ENCODE measurements at regions not wholly inside any gene's neighbourhood (a gene's known extent, or its start where the extent isn't known, plus 50 kb on each side); places are given as distances from the start of the nearest gene placed in this dataset.

GRCh38 chr1:193589597-193590040 is 403.2 kb upstream of the B3GALT2 start:
- no peak for DNase-seq
- H3F3A ChIP-seq (ENCODE audit: insufficient read depth, low read depth): no peaks in the 10 kb centered on the region
- no peaks in the 10 kb centered on the region for H3K79me2 ChIP-seq (ENCODE audit: low read depth)
- no peaks in the 10 kb centered on the region; the same call in 1 of the 2 replicates for H3K9me2 ChIP-seq (ENCODE audit: insufficient read depth)
- intact Hi-C loops (cut with micrococcal nuclease; ENCODE audit: unreplicated experiment): no loop called here
- ChIA-PET POLR2A (ENCODE audit: unreplicated experiment) (no interaction called here), CTCF (no interaction called here)
- H3K9me3 ChIP-seq (ENCODE audit: insufficient read depth, low read depth): no peaks in the 10 kb centered on the region
- H2AFZ ChIP-seq: no peak overlapping the region
- no peaks in the 10 kb centered on the region for H3K27me3 ChIP-seq (ENCODE audit: insufficient read depth, low read depth)
- H3K27ac ChIP-seq: no peak overlapping the region
- no peaks in the 10 kb centered on the region for H3K36me3 ChIP-seq (ENCODE audit: low read depth)
- H4K20me1 ChIP-seq (ENCODE audit: insufficient read depth): no peaks in the 10 kb centered on the region
- no peak for TF ChIP-seq CTCF (conservative IDR thresholded peaks at IDR 0.05)
- no TSS peak for BruUV-seq (replicated peaks)
- H3K4me3 ChIP-seq: no peak overlapping the region
- H3K4me1 ChIP-seq (replicated peaks; ENCODE audit: insufficient read depth): no peaks in the 10 kb centered on the region
- H3K4me2 ChIP-seq: no peak overlapping the region

- ChIA-PET CTCF (no interaction called here), POLR2A (ENCODE audit: unreplicated experiment) (no interaction called here)
- Histone ChIP-seq H2AFZ (no peak overlapping the region), H3K4me3 (no peak overlapping the region), H3K79me2 (ENCODE audit: low read depth) (no peaks in the 10 kb centered on the region), H3K36me3 (ENCODE audit: low read depth) (no peaks in the 10 kb centered on the region), H4K20me1 (ENCODE audit: insufficient read depth) (no peaks in the 10 kb centered on the region), H3K4me1 (replicated peaks; ENCODE audit: insufficient read depth) (no peaks in the 10 kb centered on the region), H3K4me2 (no peak overlapping the region), H3K27me3 (ENCODE audit: insufficient read depth, low read depth) (no peaks in the 10 kb centered on the region), H3K9me3 (ENCODE audit: insufficient read depth, low read depth) (no peaks in the 10 kb centered on the region), H3F3A (ENCODE audit: insufficient read depth, low read depth) (no peaks in the 10 kb centered on the region), H3K9me2 (ENCODE audit: insufficient read depth) (no peaks in the 10 kb centered on the region; the same call in 1 of the 2 replicates), H3K27ac (no peak overlapping the region)
- intact Hi-C loops (cut with micrococcal nuclease; ENCODE audit: unreplicated experiment): no loop called here
- TF ChIP-seq EZH2 (IDR thresholded peaks at IDR 0.05; ENCODE audit: low read depth) (no peak), CTCF (conservative IDR thresholded peaks at IDR 0.05) (no peak)
- BruUV-seq (replicated peaks): no TSS peak
- no peak for DNase-seq
These were observed 402.1 kb upstream of the B3GALT2 start for GRCh38 chr1:193588311-193589082.

- H3K27ac ChIP-seq: no peak overlapping the region
- H3K27me3 ChIP-seq (ENCODE audit: insufficient read depth, low read depth): no peaks in the 10 kb centered on the region
- H3K79me2 ChIP-seq (ENCODE audit: low read depth): no peaks in the 10 kb centered on the region
- no peaks in the 10 kb centered on the region for H3K9me3 ChIP-seq (ENCODE audit: insufficient read depth, low read depth)
- BruUV-seq (replicated peaks): no TSS peak
- H4K20me1 ChIP-seq (ENCODE audit: insufficient read depth): no peaks in the 10 kb centered on the region
- no peak overlapping the region for H3K4me3 ChIP-seq
- DNase-seq: no peak
- ChIA-PET POLR2A (ENCODE audit: unreplicated experiment) (no interaction called here), CTCF (no interaction called here)
- H3K4me1 ChIP-seq (replicated peaks; ENCODE audit: insufficient read depth): no peaks in the 10 kb centered on the region
- H3F3A ChIP-seq (ENCODE audit: insufficient read depth, low read depth): no peaks in the 10 kb centered on the region
- TF ChIP-seq EZH2 (IDR thresholded peaks at IDR 0.05; ENCODE audit: low read depth) (no peak), CTCF (conservative IDR thresholded peaks at IDR 0.05) (no peak)
- H3K36me3 ChIP-seq (ENCODE audit: low read depth): no peaks in the 10 kb centered on the region
- intact Hi-C loops (cut with micrococcal nuclease; ENCODE audit: unreplicated experiment): no loop called here
- H2AFZ ChIP-seq: no peak overlapping the region
- no peak overlapping the region for H3K4me2 ChIP-seq
- H3K9me2 ChIP-seq (ENCODE audit: insufficient read depth): no peaks in the 10 kb centered on the region
These were observed 398.4 kb upstream of the B3GALT2 start for GRCh38 chr1:193584731-193585239.

All from PC-9 (cell line).